HepG2 (cell line): ENCODE measurements at regions not wholly inside any gene's neighbourhood (a gene's known extent, or its start where the extent isn't known, plus 50 kb on each side); places are given as distances from the start of the nearest gene placed in this dataset.

Experiments
- ATAC-seq: fragments of 200-7000 bp; cut with Tn5 transposase; 3 replicates; pipeline ENCODE4 v1.9.1; 2020; ENCODE audit warnings: mild to moderate bottlenecking, moderate library complexity
- BruUV-seq: library from RNA; stranded (reverse); fragments of 400-500 nt; replicated peaks from 2 replicates; lab custom pipeline; 2021; lab: Mats Ljungman, UMichigan
- CTCF ChIA-PET: fragments of 300-600 bp; formaldehyde crosslinking; extraction: SDS; loops from one replicate; lab custom pipeline; 2021; ENCODE audit warnings: low total read pairs, inconsistent platforms, low intra/inter-chr PET ratio; lab: Yijun Ruan, JAX
- POLR2A ChIA-PET: fragments of 350-600 bp; sonication (Branson Sonifier 250); formaldehyde crosslinking; loops from one replicate; lab custom pipeline; 2020; ENCODE audit warnings: antibody characterized with exemption, inconsistent platforms; lab: Yijun Ruan, JAX
- DNase-seq: peaks from one replicate; pipeline ENCODE4 v3.0.0-alpha.2; 2015; ENCODE audit warnings: low spot score
- FAIRE-seq: peaks from 3 replicates; lab custom pipeline; 2011; peaks lifted over from hg19 to GRCh38; lab: Jason Lieb, UNC
- H2AFZ ChIP-seq: one replicate; pipeline ENCODE4 v1.6.1; 2011; ENCODE audit warnings: low read length, inconsistent platforms
- H3K27ac ChIP-seq: fragments of 300-600 bp; 3 replicates; pipeline ENCODE4 v1.8.0; 2011; ENCODE audit warnings: mixed run types, mild to moderate bottlenecking, mixed read lengths, low read length, inconsistent platforms; ENCODE audit not compliant: insufficient read depth; ENCODE audit errors: extremely low read length
- H3K27me3 ChIP-seq, 2 experiments: fragments of 200-600 bp in 1 of 2; 2 replicates in 1 of 2; 3 replicates in 1 of 2; pipeline versions ENCODE4 v1.6.0 to v1.8.0; 2011; ENCODE audit warnings: low read length in 2 of 2, mild to moderate bottlenecking in 2 of 2, moderate library complexity in 2 of 2, inconsistent platforms in 1 of 2; ENCODE audit not compliant: insufficient read depth in 2 of 2, control insufficient read depth in 1 of 2
- H3K36me3 ChIP-seq, 2 experiments: fragments of 200-600 bp in 1 of 2; replicated peaks in 1 of 2; 2 replicates in 1 of 2; 3 replicates in 1 of 2; pipeline versions ENCODE4 v1.5.1 to v1.8.0; 2011; ENCODE audit warnings: low read length in 2 of 2, inconsistent platforms in 1 of 2; ENCODE audit not compliant: insufficient read depth in 2 of 2, control insufficient read depth in 1 of 2
- H3K4me1 ChIP-seq: 2 replicates; pipeline ENCODE4 v1.5.1; 2012; ENCODE audit warnings: low read length, inconsistent platforms; ENCODE audit not compliant: insufficient read depth
- H3K4me2 ChIP-seq: 2 replicates; pipeline ENCODE4 v1.6.0; 2011; ENCODE audit warnings: low read depth, low read length, inconsistent platforms
- H3K4me3 ChIP-seq, 3 experiments: fragments of 200-600 bp in 1 of 3; sonication (generic), shearing (Covaris generic) in 1 of 3; replicated peaks in 1 of 3; 2 replicates each; pipeline ENCODE4 v1.5.1; 2011 to 2016; ENCODE audit warnings: low read length in 3 of 3, inconsistent platforms in 2 of 3, low read depth in 2 of 3, mild to moderate bottlenecking in 2 of 3, control low read depth in 1 of 3, mixed read lengths in 1 of 3; ENCODE audit not compliant: insufficient read depth in 1 of 3
- H3K79me2 ChIP-seq: one replicate; pipeline ENCODE4 v1.6.1; 2011; ENCODE audit warnings: low read length, inconsistent platforms; ENCODE audit not compliant: insufficient read depth
- H3K9ac ChIP-seq: 2 replicates; pipeline ENCODE4 v1.6.0; 2011; ENCODE audit warnings: mild to moderate bottlenecking, low read depth, low read length, inconsistent platforms; ENCODE audit not compliant: insufficient read depth
- H3K9me3 ChIP-seq: 2 replicates; pipeline ENCODE4 v1.5.1; 2012; ENCODE audit warnings: mild to moderate bottlenecking, low read length
- H4K20me1 ChIP-seq: 2 replicates; pipeline ENCODE4 v1.6.0; 2011; ENCODE audit warnings: inconsistent platforms, mild to moderate bottlenecking, low read length, moderate library complexity; ENCODE audit not compliant: insufficient read depth
- CEBPB ChIP-seq: IDR thresholded peaks from 2 replicates; pipeline ENCODE4 v1.6.1; 2011; ENCODE audit warnings: low read depth, low read length, improper control_type of control experiment, borderline replicate concordance
- ELF4 ChIP-seq: sonication (generic); formaldehyde crosslinking; IDR thresholded peaks from 2 replicates; pipeline ENCODE4 v1.5.0; 2020; ENCODE audit warnings: missing genetic modification reagents, mild to moderate bottlenecking, moderate library complexity, borderline replicate concordance
- SIX1 ChIP-seq: sonication (generic); formaldehyde crosslinking; IDR thresholded peaks from 2 replicates; pipeline ENCODE4 v1.4.0; 2020; ENCODE audit warnings: missing genetic modification reagents, borderline replicate concordance
- WGBS: methylation state at CpG from one replicate; pipeline ENCODE4 v1.1.6; 2017; ENCODE audit warnings: low lambda C conversion rate; 5-methylcytosine and 5-hydroxymethylcytosine counted together
- in situ Hi-C: cut with HindIII; loops from 2 replicates; pipeline ENCODE4 v1.10.0; 2017; ENCODE audit warnings: low pct_unique_long_range_greater_than_20kb; ENCODE audit not compliant: extremely low pct_ligation_motif_present
- intact Hi-C: fragments of 100-400 bp; cut with micrococcal nuclease; formaldehyde crosslinking; loops from one replicate; pipeline ENCODE4 v1.10.0; 2022; ENCODE audit not compliant: unreplicated experiment
- TF ChIP-seq, protein P1 (sequence below): fragments of 450-650 bp; IDR thresholded peaks from 2 replicates; pipeline ENCODE4 v1.6.1; 2016

GRCh38 chr14:76603713-76604112 is 157.6 kb upstream of the VASH1 start:
- Histone ChIP-seq H2AFZ (no peak overlapping the region), H3K9ac (no peak overlapping the region), H3K4me1 (no peaks in the 10 kb centered on the region), H3K27ac (no peak overlapping the region), H3K4me3 (no peak overlapping the region), H3K27me3 (peaks cover 0 to 40% of the 10 kb centered on the region in 2 experiments; a peak in 4 of 5 replicates), H3K79me2 (no peaks in the 10 kb centered on the region), H3K9me3 (no peaks in the 10 kb centered on the region), H4K20me1 (no peaks in the 10 kb centered on the region), H3K4me2 (no peak overlapping the region), H3K36me3 (no peaks in the 10 kb centered on the region)
- ATAC-seq (no peak), DNase-seq (no peak), FAIRE-seq (no peak)
- intact Hi-C loops (no loop called here), in situ Hi-C loops (no loop called here)
- ChIA-PET CTCF (no interaction called here), POLR2A (no interaction called here)
- WGBS, result 19% methylated on average over 5 of the region's 7 CpGs
- BruUV-seq, result no TSS peak
- peak; percentile 56; the same call in 1 of the 2 replicates for TF ChIP-seq CEBPB
- no peak for TF ChIP-seq ELF4 (CRISPR knock-in tag)

GRCh38 chr14:76607510-76607909 is 153.8 kb upstream of the VASH1 start:
- no peaks in the 10 kb centered on the region for H3K9me3 ChIP-seq
- no TSS peak for BruUV-seq
- no peaks in the 10 kb centered on the region for H4K20me1 ChIP-seq
- 20% methylated on average over 10 of the region's 10 CpGs for WGBS
- FAIRE-seq, result no peak
- ChIA-PET CTCF (no interaction called here), POLR2A (no interaction called here)
- in situ Hi-C loops (no loop called here), intact Hi-C loops (no loop called here)
- H3K9ac ChIP-seq, result no peak overlapping the region
- no peak for ATAC-seq
- no peak for TF ChIP-seq SIX1 (CRISPR knock-in tag)
- TF ChIP-seq, protein P1, sequence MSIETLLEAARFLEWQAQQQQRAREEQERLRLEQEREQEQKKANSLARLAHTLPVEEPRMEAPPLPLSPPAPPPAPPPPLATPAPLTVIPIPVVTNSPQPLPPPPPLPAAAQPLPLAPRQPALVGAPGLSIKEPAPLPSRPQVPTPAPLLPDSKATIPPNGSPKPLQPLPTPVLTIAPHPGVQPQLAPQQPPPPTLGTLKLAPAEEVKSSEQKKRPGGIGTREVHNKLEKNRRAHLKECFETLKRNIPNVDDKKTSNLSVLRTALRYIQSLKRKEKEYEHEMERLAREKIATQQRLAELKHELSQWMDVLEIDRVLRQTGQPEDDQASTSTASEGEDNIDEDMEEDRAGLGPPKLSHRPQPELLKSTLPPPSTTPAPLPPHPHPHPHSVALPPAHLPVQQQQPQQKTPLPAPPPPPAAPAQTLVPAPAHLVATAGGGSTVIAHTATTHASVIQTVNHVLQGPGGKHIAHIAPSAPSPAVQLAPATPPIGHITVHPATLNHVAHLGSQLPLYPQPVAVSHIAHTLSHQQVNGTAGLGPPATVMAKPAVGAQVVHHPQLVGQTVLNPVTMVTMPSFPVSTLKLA, result peak; percentile 52
- H3K4me1 ChIP-seq, result no peaks in the 10 kb centered on the region
- H3K79me2 ChIP-seq, result no peaks in the 10 kb centered on the region
- H3K4me3 ChIP-seq, result no peak overlapping the region
- no peak overlapping the region for H2AFZ ChIP-seq
- no peak overlapping the region for H3K27ac ChIP-seq
- no peak overlapping the region for H3K4me2 ChIP-seq
- peaks cover 0 to 25% of the 10 kb centered on the region in 2 experiments; a peak in 2 of 5 replicates for H3K27me3 ChIP-seq
- DNase-seq, result no peak
- no peaks in the 10 kb centered on the region for H3K36me3 ChIP-seq
